ENCODE measurements at regions not wholly inside any gene's neighbourhood (a gene's known extent, or its start where the extent isn't known, plus 50 kb on each side); places are given as distances from the start of the nearest gene placed in this dataset.

- no peak overlapping the region for H3K27ac ChIP-seq
- no peak overlapping the region for H3K4me3 ChIP-seq
- no peaks in the 10 kb centered on the region for H3K4me1 ChIP-seq
- no peak for TF ChIP-seq CTCF (IDR thresholded peaks at IDR 0.05)
- no peak for TF ChIP-seq POLR2A (IDR thresholded peaks at IDR 0.05)
- H3K9me3 ChIP-seq = no peaks in the 10 kb centered on the region
- DNase-seq = no peak
- H3K36me3 ChIP-seq = no peaks in the 10 kb centered on the region
- no peaks in the 10 kb centered on the region for H3K27me3 ChIP-seq
These were observed 753.2 kb upstream of the TENM4 start for GRCh38 chr11:80194016-80194415.

GRCh38 chr11:80188076-80188627 lies 747.3 kb upstream of the TENM4 start:
- no peaks in the 10 kb centered on the region for H3K9me3 ChIP-seq
- DNase-seq = no peak
- H3K4me3 ChIP-seq = no peak overlapping the region
- no peaks in the 10 kb centered on the region for H3K27me3 ChIP-seq
- H3K27ac ChIP-seq = no peak overlapping the region
- TF ChIP-seq CTCF (IDR thresholded peaks at IDR 0.05) = no peak
- TF ChIP-seq POLR2A (IDR thresholded peaks at IDR 0.05) = no peak
- H3K36me3 ChIP-seq = no peaks in the 10 kb centered on the region
- no peaks in the 10 kb centered on the region for H3K4me1 ChIP-seq

GRCh38 chr11:80186692-80187091 lies 745.9 kb upstream of the TENM4 start:
- Histone ChIP-seq H3K4me3 (no peak overlapping the region), H3K36me3 (no peaks in the 10 kb centered on the region), H3K9me3 (no peaks in the 10 kb centered on the region), H3K27ac (no peak overlapping the region), H3K27me3 (no peaks in the 10 kb centered on the region), H3K4me1 (no peaks in the 10 kb centered on the region)
- no peak for DNase-seq
- TF ChIP-seq POLR2A (IDR thresholded peaks at IDR 0.05) (no peak), CTCF (IDR thresholded peaks at IDR 0.05) (no peak)

GRCh38 chr11:80182901-80183300 lies 742.1 kb upstream of the TENM4 start:
- TF ChIP-seq CTCF (IDR thresholded peaks at IDR 0.05) = no peak
- TF ChIP-seq POLR2A (IDR thresholded peaks at IDR 0.05) = no peak
- no peak for DNase-seq
- H3K36me3 ChIP-seq = no peaks in the 10 kb centered on the region
- H3K27ac ChIP-seq = no peak overlapping the region
- H3K9me3 ChIP-seq = no peaks in the 10 kb centered on the region
- no peaks in the 10 kb centered on the region for H3K27me3 ChIP-seq
- H3K4me3 ChIP-seq = no peak overlapping the region
- H3K4me1 ChIP-seq = no peaks in the 10 kb centered on the region

GRCh38 chr11:80173371-80174136 lies 732.7 kb upstream of the TENM4 start:
- Histone ChIP-seq H3K36me3 (no peaks in the 10 kb centered on the region), H3K27me3 (no peaks in the 10 kb centered on the region), H3K27ac (no peak overlapping the region), H3K9me3 (no peaks in the 10 kb centered on the region), H3K4me3 (no peak overlapping the region), H3K4me1 (no peaks in the 10 kb centered on the region)
- no peak for DNase-seq
- no peak for TF ChIP-seq POLR2A (IDR thresholded peaks at IDR 0.05)
- no peak for TF ChIP-seq CTCF (IDR thresholded peaks at IDR 0.05)

Data from Peyer's patch (tissue), 4 donors.